ENCODE measurements at regions not wholly inside any gene's neighbourhood (a gene's known extent, or its start where the extent isn't known, plus 50 kb on each side); places are given as distances from the start of the nearest gene placed in this dataset.

DNA sequence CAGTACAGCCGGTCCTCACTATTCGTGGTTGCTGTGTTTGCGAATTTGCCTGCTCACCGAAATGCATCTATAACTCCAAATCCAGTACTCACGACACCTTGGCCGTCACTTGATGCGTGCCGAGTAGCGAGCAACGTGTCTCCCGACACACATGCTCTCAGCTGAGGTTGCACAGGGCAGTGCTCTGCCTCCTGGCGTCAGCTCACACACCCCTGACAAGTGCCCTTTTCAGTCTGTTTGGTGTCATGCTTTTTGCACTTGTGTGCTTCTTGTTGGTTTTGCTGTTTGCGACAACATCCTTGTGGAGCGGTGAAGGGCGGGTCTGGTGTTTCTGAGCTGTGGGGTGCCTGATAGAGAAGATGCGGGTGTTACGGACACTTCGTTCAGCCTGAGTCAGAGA, 110.4 kb upstream of the RFLNA start:
- DNase-seq (ENCODE audit: low read depth in 4 of 4, low spot score in 2 of 4) = no peak

DNA sequence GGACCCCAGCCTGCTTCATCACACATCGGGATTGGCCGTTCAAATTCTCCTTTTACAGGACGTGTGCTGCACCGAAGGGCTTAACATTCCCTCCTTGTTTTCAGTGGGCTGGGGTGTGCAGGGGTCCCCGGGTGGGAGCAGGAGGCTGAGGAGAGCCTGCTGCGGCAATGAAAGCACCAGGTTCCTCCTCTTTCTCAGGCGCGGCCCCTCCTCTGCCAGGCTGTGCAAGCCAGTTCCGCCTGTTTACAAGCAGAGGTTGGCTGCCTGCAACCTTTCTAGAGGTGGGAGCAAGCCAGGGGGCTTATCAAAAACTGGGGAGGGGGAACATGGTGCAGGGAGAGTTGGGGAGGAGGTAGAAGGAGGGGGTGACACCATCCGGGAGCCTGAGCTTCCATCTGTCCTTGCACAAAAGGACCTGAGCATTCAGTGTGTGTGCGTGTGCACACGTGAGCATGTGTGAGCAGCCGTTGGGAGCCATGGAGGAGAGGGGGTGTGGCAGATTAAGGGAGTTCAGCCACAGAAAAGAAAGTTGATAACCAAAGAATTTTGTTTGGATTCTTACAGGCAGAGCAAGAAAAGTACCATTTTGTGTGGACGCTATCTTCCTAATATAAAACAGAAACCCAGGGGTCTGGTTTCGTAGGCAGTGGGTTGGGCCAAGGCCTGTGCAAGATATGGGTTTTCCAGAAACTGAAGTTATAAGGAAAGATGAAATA, 108.8 kb upstream of the RFLNA start:
- DNase-seq (ENCODE audit: low read depth in 4 of 4, low spot score in 2 of 4) = no peak

DNA sequence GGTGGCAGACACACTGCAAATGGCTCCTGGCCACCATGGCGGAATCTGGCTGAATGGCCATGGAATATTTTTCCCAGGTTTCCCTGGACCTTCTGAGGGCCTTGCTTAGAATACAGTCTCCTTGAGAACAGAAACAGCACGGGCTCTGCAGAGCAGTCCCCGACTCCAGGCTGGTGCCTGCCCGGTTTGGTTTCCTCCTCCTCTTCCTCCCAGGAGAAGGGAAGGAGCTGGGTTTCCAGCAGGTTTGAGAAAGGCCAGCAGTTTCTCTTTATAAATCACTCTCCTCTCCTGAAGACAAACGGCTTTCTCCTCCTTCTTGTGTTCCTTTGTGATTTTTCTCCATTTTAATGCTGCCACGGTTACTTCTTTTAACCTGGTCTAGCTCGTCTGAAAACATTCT, 106.8 kb upstream of the RFLNA start:
- DNase-seq (ENCODE audit: low read depth in 4 of 4, low spot score in 2 of 4) = no peak

DNA sequence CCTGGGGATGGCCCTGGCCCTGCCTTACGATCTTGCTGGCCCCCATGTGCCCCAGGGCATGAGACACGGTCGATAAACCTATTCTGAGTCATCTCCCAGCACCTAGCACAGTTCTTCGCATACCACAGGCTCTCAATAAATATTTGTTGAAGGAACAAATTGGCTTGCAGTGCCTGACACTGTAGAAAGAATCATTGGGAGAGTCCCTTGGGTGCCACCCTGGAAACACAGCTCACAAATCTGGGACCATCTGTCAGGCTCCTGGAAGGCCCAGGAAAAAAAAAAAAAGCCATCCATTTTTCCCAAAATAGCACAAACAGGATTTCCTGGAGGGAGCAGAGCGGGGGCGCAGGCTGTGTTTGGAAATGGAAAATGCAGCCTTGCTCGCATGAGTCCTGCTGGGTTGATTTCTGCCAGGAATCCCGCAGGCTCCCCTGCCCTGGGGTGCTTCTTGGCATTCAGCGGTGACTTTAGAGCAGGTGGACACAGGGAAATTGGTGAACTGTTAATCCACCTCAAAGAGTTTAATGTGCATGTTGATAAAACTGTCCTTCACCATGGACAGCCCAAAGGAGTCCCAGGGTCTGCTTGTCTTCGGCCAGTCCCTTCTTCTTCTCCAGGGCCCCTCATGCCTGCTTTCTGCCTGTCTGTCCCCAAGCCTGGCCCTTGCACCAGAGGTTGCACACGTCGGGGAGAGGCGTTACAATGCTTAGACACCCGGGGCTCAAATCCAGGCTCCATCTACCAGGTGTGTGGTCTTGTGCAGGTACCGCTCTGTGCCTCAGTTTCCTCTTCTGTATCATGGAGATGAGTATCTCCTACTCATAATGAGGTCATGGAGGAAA, 106.1 kb upstream of the RFLNA start:
- DNase-seq (ENCODE audit: low read depth in 4 of 4, low spot score in 2 of 4) = no peak

DNA sequence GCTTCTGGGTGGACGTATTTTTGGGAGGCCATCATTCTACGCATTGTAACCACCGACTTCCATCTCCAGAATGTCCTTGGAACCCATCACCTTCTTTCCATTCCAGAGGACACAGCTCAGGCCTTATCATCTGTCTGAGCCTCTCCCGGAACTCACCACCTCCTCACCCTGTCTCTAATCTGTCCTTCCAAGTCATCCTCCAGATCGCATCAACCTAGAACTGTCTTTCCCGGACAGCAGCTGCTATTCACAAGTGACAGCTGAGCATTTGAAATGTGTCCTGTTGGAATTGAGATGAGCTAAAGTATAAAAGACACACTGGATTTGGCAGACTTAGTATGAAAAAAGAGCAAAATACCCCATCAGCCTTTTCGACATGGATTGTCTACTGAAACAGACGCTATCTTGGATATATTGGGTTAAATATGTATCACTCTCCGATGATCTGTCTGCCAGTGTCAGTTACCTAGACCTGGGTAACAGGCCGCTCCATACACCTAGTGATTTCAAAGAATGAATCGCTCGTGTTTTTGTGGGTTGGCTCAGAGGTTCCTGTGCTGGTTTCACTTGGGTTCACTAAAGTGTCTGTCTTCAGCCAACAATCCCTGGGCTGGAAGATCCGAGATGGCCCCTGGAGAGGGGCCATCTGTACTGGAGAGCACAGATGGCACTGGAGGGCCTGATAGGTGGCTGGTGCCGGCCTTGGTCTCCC, 104.4 kb upstream of the RFLNA start:
- DNase-seq (ENCODE audit: low read depth in 4 of 4, low spot score in 2 of 4) = no peak

DNA sequence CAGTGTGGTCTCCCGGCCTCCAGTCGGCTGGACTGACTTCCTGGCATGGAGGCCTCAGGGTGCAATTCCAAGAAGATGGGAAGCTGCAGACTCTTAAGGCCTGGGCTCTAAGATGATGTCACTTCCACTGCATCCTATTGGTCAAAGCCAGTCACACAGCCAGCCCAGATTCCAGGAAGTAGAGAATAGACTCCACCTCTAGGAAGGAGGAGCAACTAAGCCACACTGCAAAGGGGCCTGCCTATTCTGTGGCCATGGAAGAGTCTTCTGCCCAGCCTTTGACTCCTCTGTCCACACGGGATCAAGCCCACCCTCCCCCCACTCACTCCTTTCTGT, 103.9 kb upstream of the RFLNA start:
- no peak for DNase-seq (ENCODE audit: low read depth in 4 of 4, low spot score in 2 of 4)

DNA sequence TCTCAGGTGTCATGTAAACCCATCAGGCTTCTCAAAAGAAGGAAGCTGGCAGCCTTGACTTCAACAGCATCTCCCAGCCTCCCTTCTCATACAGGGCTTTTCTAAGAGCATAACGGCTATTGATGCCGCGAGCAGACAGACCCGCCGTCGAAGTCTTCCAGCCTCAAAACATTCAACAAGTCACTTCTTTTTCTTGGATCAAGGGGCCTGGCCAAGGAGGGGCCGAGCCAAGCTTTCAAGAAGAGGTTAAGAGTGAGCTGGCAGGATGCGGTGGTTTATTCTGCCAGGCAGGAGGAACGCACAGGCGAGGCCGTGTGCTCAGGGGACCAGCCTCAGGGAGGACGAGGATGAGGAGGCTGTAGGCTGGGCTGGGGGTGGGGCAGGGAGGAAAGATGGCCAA, 102.9 kb upstream of the RFLNA start:
- no peak for DNase-seq (ENCODE audit: low read depth in 4 of 4, low spot score in 2 of 4)

DNA sequence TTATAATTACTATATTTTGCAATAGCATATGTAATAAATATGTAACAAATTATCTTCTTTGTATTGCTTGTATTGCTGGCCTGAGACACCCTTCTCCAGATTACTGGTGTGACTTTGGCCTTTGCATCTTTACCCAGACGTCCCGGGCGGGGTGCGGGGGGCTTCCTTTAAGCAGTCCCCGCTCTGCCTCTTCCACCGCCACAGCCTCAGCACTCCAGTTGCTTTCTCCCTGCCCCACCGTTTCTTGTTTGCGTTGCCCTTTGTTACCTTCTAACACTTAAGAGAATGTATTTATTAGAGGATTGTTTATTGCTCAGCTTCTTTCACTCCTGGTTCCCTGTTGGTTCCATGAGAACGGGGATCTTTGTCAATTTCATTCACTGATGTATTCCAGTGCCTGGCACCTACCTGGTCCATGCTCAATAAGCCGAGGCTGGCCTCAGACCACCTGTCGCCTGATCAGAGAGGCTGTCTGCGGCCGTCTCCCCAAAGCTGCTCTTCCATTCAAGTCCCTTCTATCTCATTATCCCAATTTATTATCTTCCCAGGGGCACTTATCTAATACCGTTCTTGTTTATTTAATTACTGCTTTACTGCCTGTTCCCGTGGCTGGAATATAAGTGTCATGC, 100.5 kb upstream of the RFLNA start:
- DNase-seq (ENCODE audit: low read depth in 4 of 4, low spot score in 2 of 4) = no peak

DNA sequence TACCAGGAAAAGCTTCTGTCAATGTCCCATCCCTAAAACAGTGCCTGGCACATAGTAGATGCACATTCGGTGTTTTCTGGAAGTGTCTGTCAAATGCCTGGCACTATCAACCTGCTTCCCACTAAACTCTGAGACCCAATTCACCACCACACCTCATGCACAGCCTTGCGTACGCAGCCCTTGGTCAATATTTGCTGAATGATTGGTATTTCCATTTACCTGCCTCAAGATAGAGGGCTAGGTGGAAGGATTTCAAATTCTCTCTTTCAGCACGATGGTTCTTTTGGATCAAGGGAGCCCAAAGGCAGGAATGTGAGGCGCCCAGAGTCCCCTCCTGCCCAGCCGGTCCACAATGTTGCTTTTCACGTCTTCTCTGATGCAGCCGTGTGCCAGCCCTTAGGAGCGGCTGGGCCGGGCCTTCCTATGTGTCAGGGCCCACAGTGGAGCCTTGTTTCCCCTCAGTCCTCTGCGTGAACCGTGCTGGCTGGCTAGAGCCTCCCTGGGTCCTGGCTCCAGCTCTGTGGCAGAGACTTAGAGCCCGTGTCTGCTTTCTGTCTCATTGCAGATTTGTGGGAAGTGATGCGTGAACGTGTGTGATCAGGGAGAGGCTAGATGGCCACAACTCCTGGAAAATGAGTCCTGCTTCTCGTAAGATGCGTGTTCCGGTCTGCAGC, 99.9 kb upstream of the RFLNA start:
- DNase-seq (ENCODE audit: low read depth in 4 of 4, low spot score in 2 of 4) = no peak

DNA sequence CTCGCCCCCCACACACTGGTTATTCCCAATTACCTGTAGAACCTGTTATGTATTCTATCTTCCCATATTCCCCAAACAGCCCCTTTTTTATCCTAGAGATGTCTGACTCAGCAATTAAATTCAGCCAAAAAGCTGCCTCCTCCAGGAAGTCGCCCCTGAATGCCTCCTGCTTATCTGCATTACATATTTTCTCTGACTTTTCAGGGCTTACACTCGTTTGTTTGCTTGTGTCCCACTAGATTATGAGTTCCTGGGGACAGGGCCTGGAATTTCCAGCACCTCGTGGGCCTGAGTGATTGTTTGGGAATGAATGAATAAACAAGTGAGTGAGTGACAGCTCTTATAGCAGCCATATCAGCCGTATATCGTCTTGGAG, 99.3 kb upstream of the RFLNA start:
- DNase-seq (ENCODE audit: low read depth in 4 of 4, low spot score in 2 of 4) = no peak

DNA sequence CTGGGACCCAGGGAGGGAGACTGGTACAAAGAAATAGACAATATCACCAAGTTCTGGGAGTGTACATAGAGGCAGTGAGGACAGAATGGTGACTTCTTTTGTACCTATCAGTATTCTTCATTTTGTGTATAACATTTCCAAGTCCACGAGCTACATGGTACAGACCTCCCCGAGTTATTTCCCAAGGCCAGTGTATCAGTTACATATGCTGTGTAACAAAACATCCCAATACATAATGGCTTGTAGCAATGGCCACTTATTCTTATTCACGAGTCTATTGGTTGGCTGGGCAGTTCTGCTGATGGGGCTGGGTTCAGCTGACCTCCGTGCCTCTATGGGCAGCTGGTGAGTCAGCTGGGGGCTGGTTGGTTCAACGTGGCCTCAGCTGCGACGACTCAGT, 98.7 kb upstream of the RFLNA start:
- DNase-seq (ENCODE audit: low read depth in 4 of 4, low spot score in 2 of 4) = no peak

DNA sequence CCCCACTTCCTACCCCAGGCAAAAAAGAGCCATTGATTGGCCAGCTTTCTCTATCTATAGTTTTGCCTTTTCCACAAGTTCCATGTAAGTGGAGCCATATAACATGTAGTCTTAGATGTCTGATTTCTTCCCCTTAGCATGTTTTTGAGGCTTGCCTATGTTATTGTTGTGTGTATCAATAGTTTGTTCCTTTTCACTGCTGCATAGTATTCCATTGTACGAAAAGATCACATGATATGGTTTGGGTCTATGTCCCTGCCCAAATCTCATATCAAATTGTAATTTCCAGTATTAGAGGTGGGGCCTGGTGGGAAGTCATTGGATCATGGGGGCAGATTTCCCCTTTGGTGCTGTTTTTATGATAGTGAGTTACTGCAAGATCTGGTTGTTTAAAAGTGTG, 93.6 kb upstream of the RFLNA start:
- DNase-seq (ENCODE audit: low read depth in 4 of 4, low spot score in 2 of 4) = no peak

DNA sequence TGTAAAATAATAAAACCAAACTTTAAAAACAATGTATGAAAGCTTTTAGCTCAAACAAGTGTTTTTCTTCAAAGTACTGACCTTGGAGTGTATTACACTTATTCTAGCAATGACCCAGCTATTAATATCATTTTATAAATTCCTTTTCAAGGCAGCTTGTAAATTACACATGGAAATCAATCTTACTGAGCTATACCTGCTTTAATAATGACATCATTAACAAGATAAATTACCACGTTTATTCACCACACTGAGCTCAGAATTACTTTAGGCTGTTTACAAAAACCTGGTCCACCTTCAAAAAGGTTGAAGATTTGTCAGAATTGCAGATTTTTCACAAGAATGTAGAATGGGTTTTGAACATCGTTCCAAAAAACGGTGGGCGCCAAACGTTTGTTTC, 91.7 kb upstream of the RFLNA start:
- DNase-seq (ENCODE audit: low read depth in 4 of 4, low spot score in 2 of 4) = no peak

DNA sequence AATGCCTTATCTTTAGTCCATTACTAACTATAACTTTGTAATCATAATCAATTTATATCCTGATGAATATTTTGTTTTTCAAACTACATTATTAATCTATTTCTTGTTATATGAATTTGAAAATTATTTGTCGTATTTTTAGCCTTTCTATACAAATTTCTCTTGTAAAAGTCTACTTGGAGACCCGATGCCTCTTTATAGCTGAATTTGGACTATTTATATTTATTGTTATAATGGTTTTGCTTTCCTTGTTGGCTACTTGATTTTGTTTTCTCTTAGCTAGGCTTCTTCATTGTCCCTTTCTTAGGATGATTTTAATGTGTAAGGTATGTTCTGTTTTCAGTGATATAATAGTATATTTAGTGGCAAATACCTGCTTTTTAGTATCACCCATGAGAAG, 89.5 kb upstream of the RFLNA start:
- no peak for DNase-seq (ENCODE audit: low read depth in 4 of 4, low spot score in 2 of 4)

DNA sequence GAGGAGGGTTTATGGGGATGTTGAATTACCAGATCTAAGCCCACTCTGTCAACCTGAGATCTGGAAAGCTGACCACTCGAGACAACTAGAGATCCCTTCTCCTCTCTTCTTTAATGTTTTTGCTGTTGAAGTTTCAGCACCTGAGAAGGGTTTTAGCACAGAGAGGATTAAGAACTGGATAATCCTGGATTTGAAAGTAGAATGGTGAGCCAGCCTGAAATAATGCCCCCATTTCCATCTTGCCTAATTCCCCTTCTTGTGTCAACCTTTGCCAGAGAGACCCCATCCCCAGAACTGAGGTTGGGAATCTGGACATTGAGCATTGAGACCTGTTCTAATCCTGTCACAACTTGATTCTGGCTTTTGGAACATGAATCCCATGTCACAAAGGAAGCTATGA, 87.8 kb upstream of the RFLNA start:
- DNase-seq (ENCODE audit: low read depth in 4 of 4, low spot score in 2 of 4) = no peak

DNA sequence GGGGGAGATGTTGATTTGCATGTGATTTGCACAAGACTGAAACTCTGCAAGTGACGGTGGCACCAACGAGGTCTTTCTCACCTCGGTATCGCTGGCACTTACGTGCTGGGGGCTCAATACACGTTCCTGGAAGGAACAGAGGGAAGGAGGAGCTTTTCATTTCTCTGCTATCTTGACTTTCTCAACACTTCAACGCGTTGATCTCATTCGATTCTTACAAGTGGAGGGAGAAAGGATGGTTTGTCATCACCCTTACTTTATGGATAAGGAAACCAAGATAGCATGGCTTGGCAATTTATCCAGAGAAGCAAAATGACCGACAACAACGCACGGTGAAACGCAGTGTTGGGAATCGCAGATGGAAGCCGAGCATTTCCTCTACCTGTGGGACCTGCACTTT, 87.3 kb upstream of the RFLNA start:
- no peak for DNase-seq (ENCODE audit: low read depth in 4 of 4, low spot score in 2 of 4)

DNA sequence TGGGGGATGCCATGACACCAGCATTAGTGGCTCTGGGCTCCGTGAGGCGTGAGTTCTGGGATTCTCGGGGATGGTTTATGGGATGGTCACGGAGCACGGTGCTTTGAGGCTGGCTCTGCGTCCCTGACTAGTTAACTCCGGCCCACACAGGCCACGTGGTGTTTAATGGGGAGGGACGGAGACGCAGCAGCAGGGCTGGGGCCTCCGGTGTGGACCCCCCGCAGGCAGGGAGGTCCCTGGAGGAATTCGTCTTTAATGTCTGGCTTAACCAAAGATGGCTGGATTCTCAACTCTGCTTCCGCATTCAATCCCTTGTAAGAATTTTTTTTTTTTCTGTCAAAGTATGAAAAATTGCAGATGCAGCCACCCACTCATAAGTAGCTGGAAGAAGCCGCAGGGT, 86.4 kb upstream of the RFLNA start:
- DNase-seq (ENCODE audit: low read depth in 4 of 4, low spot score in 2 of 4) = no peak

DNA sequence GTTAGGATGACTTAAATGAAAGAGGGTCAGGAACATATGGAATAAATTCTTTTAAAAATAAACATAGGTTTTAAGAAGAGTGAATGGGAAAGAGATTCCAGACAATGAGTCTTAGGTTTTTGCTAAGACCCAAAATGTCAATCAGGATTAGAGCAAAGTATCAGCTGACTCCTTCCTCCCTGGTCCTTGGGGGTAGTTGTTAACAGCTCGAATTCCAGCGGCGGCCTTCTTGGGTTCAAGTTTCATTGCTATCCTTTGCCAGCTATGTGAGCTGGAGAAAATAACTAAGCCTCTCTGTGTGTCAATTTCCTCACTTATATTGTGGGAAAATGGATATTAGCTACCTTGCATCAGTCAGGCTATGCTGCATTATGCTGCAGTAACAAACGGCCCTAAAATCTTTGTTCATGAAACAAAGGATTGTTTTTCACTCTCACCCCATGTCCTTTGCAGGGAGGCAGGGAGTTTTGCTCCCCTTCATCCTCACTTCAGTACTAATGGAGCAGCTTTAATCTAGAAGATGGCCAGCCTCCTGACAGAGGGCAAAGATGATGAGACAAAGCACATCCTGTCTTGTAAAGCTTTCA, 83.8 kb upstream of the RFLNA start:
- DNase-seq (ENCODE audit: low read depth in 4 of 4, low spot score in 2 of 4) = no peak

DNA sequence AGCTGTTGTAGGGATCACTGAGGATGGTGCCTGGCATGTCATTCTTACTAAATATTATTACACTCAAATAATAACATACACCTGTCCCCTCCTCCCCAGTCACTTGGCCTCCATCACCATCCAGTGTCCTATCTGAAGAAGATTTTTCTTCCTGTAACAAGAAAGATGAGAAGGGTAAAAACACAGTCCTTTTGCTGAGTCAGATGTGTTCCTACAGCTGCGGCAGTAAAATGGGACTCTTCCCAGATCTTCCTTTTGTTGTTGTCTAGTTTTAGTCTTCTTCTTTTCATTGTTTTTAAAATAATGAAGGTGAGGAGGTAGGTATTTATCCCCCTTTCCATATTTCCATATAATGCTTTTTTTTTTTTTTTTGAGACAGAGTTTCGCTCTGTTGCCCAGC, 83.1 kb upstream of the RFLNA start:
- no peak for DNase-seq (ENCODE audit: low read depth in 4 of 4, low spot score in 2 of 4)

DNA sequence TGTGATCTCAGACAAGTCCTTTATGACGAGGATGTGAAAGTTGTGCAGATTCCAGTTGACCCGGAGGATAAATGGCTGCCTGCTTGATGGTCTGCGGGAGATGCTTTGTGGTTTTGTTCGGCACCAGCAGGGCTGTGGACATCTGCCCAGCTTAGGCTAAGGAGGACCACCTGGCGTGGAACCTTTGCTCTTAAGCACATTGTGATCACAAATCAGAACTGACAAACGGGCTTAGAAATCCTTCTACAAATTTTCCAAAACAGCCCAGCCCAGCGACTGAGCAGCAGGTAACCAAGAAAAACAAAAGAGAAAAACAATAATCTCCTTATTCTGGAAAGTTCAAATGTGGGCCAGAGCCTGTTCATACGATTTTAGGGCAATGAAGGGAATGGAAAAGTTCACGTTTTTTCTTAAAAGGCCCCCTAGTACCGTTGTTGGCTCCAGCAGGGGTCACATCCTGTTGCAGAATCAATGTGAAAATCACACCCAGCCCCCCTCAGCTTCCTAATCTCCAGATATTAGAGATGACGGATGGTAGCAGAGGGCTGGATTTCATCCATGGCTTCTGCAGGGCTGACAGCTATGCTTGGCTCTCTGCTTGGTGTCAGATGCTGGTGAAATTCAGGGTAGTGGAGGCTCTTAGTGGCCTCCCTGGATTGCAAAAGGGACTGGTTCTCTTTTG, 81.1 kb upstream of the RFLNA start:
- no peak for DNase-seq (ENCODE audit: low read depth in 4 of 4, low spot score in 2 of 4)
